NCI-H1417 treated with DMSO at 0.1 percent for 48 hours (cell line): ENCODE measurements at regions not wholly inside any gene's neighbourhood (a gene's known extent, or its start where the extent isn't known, plus 50 kb on each side); places are given as distances from the start of the nearest gene placed in this dataset.
"Not testable (repeated sequence)": the region's sequence is repeated elsewhere in the genome, so short reads cannot be mapped to it uniquely, and the experiment has no call there.

Experiments used
- DNase-seq: peaks from one replicate; lab custom pipeline; 2025; lab: John Stamatoyannopoulos, UW

DNA sequence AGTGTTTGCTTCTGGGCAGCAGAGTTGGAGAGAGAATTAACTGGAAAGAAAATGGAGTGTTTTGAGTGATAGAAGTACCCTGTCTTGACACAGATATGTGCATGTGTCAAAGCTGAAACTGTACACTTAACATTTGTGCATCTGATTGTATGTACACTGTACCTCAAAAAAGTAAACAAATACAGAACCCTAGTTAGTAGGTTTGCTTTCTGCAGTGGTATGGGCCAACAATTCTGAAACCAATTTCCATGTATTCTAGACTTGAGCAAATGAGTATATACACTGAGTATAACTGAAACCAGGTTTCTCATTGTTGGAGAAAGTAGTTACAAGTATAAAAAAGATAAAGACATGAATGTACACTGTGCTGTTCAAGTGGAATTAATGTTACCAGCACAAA lies 52.4 kb downstream of the ELAPOR2 start:
- DNase-seq: no peak

DNA sequence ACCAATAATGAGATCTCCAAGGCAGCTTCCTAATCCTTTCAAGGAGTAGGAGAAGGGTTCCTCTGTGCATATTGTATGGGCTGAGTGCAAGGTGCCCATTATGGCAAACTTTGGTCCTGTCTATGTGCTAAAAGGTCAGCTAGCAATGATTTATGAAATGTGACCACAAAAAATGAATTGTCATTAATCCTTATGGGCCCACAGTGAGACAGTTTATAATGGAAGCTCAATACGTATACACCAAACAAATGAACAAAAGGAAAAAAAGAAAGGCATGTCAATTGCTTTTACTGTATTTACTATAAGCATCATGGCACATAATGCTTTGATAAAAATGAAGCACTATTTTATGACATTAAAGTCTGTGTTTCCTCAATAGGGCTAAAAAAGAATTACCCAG lies 54.5 kb downstream of the ELAPOR2 start:
- no peak for DNase-seq

DNA sequence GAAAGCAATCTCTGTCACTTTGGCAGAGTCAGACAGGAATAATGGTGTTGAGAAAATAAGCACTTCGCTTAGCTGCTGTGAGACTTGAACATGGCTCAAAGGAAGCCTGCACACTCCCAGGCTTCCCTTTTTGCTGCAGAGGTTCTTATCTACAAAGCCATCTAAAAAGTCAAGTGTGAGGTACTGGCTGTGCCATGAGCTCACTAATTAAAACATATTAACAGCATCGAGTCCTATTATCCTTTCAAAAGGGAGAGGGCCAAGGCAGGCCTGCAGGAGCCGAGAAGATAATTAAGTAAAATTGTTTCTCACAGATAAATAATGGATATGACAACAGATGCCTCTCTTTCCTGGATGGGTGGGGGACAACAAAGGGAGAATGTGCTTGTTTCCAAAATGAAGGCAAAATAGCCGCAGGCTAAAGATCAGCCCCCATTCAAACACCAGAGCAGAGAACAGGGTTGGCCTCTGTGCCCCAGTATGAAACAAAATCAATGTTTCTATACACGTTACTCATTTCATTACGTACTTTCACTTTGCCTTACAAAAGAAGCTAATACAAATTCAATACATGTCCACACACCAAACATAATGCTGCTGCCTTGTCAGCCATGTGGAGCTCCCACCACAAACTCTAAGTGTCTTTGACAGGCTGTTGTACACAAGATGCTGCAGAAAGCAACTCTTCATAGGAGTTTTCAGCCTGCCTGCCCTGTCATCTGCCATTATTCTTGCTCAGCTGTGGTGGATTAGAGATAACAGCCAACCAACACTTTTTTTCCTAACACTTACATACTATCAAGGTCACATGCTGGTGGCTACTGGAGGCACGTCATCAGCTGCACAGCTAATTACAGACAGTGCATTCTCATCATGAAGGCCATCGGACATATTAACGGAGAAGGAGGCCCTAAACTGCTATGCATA lies 55.3 kb downstream of the ELAPOR2 start:
- peak; percentile 52 for DNase-seq

DNA sequence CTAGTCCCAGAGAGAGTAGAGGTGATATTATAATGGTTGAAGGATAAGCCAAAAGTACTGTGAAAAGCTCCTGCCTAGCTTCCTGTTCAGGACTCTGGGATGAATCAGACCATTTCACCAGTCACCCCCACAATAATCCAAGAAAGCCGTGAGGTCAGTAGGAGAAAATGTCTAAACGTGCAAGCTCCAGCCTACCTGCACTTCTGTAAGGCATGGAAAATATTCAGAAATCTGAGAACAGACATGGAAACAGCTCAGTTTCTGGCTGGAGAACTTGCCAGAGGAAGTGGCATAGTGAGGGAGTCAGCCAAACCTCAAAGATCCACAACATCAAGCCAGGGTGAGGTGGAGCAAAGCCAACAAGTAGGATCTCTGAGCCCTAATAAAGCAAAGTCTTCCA lies 58.2 kb downstream of the ELAPOR2 start:
- DNase-seq: no peak

DNA sequence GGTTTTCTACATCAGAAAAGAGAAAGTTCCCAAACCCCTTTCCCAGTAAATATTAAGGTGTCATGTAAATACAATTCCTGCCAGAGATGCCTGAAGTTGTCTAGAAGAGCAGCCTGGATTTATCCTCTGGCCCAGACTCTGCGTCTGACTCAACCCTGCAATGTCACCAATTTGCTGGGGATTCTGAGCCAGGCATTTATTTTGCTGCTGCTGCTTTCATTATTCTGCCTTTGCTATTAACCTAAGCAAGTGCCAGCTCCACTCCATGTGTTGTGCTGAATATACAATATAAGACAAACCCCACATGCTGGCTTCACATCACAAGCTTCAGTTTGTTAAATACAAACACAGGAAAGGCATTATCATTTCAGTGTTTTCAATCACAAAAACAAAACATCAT lies 59.1 kb downstream of the ELAPOR2 start:
- DNase-seq: no peak

DNA sequence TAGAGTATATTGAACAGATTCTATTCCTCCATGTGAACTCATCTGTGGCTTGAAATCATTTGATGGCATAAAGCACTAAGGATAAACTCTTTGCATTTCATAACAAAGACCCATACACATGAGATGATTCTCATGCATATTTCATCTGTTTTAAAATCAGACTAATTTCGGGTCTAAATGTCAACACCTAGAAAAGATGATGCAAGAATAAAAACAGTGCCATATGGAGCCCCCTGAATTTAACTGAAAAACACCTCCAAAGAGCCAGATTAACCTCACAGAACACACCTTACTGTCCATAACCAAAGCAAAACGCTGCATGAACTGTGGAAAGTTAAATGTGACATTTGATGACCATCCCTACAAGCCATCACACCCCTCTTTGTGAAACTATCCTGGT lies 59.7 kb downstream of the ELAPOR2 start:
- DNase-seq: no peak

DNA sequence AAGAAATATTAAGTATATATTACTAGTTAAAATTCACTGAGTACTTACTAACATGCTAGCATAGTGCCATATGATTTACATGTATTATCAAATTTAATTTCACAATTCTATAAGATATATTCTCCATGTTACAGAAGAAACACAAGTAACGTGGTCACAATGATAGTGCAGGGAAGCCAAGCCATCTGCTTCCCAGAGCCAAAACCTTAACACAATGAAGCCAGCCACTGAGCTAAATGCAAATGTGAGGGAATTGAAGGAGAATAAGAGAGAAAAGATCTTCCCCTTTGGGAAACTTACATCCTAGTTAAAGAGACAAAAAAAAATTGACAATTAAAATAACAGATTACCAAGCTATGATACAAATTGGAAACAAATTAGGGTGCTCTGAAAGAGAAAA lies 63.6 kb downstream of the ELAPOR2 start:
- DNase-seq: no peak

DNA sequence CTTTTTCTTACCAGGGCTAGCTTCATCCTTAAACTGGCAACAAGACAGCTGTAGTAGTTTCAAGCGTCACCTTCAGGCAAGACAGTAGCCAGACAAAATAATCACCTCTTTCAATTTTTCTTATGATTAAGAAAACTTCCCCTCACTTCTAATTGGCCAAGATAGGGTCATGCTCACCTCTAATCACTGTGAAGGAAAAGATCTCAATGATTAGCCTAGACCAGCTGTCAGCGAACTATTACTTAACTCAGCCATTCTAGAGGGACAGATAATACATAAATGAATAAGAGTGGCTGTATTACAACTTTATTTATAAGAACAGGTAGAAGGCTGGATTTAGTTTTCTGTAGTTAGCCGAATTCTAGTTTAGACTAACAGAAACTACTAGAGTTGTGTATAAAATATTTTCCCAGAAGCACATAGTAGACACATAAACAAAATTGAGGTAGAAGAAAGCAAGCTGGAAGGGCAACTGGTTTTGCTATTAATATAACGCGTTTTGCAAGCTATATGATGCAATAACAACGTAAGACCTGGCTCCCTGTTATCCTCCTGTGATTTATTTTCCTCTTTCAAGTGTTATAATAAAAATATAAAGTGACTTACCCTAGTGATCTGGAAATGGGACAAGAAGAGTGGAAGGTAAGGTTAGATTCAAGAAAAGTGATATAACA lies 64.3 kb downstream of the ELAPOR2 start:
- DNase-seq: no peak

DNA sequence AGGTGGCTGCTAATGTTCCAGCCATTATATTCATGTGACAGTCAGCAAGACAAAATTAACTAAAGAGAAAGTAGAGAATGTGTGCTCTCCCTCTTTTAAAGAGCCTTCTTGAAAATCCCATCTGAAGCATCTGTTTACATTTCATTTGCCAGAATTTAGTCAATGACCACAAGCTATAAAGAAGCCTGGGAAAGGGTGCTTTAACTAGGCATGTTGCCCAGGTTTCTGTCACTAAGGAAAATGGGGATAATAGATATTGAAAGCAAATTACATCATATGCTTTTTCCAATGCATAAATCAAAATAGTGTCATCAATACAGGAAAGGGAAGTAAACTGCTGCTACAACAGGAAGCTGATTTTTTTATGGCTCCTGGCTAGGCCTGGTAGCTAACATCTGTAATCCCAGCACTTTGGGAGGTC lies 67.7 kb downstream of the ELAPOR2 start:
- no peak for DNase-seq

DNA sequence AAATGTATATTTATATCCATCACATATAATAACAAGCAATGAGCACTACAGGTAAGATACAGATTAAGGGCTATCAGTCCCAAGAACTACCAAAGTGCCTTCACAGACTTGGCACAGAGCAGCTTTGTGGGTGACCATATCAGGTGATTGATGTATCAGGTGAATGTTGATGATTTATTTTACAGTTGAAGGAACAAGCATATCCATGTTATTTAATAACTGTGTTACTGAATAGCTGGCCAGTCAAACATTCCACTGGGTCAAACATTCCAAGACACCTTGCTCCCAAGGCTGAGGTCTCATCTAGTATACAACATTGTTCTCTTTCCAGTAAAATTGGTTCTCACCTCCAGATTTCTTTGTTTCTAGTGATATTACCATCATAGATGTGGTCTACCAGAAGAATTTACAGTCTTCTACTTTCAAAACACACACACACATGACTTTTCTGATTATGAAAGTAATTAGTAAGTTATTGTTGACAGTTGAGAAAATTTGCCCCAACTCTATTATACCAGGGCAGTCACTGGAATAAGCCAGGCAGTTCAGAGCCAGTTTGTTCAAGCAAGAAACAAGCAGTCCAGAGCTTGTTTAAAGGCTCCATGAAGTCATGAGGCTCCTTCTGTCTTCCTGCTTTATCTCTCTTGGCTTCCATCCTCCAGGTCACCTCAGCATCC lies 68.2 kb downstream of the ELAPOR2 start:
- no peak for DNase-seq

DNA sequence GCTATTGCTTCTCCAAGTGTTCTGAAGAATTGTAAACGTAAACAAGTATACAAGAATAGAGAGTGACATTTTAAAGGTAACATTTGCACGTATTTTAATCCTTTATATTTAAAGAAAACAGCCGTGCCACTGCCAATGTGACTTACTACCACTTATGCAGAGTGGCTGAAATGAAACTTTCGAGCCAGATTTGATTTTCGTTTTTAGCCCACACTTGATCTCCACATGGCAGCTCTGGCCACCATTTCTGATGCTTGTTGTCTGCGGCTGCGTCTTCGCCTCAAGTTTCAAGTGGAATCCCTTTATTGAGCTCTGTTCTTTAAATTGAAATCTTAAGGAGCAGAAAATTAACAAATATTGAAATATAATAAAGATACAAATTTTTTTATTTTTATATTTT lies 70.0 kb downstream of the ELAPOR2 start:
- no peak for DNase-seq

DNA sequence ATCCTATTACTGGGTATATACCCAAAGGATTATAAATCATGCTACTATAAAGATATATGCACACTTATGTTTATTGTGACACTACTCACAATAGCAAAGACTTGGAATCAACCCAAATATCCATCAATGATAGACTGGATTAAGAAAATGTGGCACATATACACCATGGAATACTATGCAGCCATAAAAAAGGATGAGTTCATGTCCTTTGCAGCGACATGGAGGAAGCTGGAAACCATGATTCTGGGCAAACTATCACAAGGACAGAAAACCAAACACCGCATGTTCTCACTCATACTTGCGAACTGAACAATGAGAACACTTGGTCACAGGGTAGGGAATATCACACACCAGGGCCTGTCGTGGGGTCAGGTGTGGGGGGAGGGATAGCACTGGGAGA lies 71.6 kb downstream of the ELAPOR2 start:
- DNase-seq: not testable (repeated sequence)

DNA sequence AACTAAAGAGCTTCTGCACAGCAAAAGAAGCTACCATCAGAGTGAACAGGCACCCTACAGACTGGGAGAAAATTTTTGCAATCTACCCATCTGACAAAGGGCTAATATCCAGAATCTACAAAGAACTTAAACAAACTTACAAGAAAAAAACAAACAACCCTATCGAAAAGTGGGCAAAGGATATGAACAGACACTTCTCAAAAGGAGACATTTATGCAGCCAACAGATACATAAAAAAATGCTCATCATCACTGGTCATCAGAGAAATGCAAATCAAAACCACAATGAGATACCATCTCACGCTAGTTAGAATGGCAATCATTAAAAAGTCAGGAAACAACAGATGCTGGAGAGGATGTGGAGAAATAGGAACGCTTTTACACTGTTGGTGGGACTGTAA lies 72.1 kb downstream of the ELAPOR2 start:
- DNase-seq: not testable (repeated sequence)

DNA sequence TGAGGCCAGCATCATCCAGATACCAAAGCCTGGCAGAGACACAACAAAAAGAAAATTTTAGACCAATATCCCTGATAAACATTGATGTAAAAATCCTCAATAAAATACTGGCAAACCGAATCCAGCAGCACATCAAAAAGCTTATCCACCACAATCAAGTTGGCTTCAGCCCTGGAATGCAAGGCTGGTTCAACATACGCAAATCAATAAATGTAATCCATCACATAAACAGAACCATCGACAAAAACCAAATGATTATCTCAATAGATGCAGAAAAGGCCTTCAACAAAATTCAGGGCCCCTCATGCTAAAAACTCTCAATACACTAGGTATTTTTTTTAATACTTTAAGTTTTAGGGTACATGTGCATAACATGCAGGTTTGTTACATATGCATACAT lies 74.1 kb downstream of the ELAPOR2 start:
- not testable (repeated sequence) for DNase-seq

DNA sequence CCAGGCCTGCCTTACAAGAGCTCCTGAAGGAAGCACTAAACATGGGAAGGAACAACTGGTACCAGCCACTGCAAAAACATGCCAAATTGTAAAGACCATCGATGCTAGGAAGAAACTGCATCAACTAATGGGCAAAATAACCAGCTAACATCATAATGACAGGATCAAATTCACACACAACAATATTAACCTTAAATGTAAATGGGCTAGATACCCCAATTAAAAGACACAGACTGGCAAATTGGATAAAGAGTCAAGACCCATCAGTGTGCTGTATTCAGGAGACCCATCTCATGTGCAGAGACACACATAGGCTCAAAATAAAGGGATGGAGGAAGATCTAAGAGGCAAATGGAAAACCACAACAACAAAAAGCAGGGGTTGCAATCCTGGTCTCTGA lies 75.8 kb downstream of the ELAPOR2 start:
- not testable (repeated sequence) for DNase-seq

DNA sequence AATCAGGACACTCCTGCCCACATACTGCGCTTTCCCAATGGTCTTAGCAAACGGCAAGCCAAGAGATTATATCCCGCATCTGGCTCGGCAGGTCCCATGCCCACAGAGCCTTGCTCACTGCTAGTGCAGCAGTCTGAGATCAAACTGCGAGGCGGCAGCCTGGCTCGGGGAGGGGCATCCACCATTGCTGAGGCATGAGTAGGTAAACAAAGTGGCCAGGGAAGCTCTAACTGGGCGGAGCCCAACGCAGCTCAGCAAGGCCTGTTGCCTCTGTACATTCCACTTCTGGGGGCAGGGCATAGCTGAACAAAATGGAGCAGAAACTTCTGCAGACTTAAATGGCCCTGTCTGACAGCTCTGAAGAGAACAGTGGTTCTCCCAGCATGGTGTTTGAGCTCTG lies 77.5 kb downstream of the ELAPOR2 start:
- not testable (repeated sequence) for DNase-seq

DNA sequence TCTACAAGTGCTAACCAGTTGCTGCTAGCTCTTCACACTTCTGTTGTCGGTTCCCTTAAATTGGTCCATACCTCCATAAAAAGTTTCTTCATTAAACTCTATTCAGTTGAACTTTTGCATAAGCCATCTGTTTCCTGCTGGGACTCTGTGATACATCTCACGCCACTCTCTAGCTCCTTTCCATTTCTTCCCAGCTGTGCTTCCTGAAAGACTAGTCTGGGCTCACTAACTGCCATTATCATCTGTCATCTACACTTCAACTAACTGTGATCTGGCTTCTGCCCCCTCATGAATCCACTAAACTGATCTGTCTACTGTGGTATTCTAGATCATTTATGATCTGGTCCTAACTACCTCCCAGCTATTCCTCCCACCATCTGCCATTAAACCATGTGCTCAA lies 78.3 kb downstream of the ELAPOR2 start:
- DNase-seq: no peak

DNA sequence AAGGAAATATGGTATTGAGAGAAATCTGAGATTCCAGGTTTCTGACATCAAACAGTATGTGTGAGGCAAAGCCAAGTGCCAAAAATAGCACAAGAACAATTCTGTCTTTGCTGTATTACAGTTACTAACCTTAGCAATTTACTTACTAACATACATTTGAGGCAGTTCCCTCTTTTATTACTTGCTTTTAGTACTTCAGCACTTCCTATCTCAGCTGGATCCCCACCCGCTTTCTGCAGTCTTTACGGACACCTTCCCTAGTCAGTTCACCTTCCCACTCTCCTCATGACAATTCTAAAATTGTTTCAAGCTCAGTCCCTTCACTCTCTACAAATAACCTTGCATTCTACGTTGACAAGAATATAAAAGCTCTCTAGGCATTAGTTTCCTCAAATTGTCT lies 79.2 kb downstream of the ELAPOR2 start:
- no peak for DNase-seq

DNA sequence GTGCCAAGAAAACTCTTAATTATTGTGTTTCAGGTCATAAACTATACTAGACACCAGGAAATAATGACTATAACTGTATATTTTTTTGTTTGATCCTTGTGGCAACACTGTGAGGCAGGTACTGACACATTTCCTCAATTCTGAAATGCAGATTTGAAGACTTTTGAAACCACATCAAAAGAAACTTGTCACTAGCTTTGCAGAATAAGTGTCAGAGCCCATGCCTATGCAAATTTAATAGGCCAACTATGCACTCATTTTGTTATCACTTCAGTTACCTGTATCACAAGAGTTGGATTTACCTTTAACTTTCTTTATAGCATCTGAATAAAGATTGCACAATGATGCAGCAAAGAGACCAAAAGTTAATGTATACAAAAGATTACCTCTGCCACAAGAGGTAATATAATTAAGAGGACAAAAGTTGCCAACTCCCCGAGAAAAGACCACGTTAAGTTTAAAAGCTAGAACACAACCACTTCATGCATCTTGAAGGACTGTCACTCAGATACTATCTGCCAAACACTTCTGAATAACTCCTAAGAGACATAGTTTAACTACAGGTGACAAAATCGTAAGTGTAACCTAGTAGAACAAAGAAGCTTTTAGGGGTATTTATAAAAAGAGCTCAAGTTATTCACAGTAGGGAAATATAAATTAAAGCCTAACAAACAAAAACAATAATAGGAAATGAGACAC lies 80.5 kb downstream of the ELAPOR2 start:
- no peak for DNase-seq

DNA sequence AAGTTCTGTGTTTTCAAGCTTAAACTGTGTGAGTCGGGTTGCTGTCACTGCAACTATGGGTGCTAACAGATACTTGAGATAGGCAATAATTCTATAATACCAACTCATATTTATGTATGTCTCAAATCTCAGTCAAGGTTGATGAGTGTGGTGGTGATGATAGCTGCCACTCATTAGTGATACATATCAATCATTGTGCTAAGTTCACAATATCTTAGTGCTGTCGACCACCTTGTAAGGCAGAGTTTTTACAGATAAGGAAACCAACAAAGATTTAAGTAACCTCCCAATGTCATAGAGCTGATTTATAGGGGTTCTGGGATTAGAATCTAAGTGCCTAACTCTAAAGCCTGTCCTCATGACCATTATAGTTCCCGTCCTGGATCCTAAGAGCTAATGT lies 82.5 kb downstream of the ELAPOR2 start:
- no peak for DNase-seq

DNA sequence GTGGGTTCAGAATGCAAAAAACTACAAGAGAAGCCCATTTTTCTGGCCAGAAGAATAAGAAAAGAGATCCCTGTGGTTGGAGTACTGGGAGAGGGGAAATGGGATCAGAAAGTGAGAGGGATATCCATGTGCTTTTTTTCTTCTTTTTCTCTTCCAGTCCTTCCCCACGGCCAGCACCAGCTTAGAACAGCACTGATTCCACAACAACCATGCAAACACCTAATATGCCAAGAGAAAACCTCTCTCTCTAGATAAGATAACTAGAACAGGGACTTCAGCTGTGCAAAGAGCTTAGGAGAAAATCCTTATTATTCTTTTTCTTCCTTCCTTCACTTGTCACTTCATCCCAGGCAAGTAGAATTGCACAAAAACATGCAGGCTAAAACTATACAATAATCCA lies 83.5 kb downstream of the ELAPOR2 start:
- no peak for DNase-seq

DNA sequence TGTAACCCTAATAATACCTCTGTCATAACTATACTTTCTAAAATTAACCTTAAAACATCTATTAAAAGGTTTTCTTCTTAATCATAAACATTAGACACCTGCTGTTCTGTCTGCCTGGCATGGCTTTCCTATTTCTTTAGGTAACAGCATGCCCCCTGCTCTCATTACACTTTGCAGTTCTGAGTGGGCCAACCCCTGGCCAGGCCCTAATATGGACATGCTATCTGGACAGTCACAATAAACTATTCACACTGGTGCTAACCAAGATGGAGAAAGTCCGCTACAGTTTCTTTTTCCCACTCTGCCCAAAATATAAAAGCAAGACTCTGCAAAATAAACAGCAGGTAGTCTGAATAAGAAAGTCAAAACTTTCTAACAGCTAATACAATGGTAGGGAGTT lies 84.0 kb downstream of the ELAPOR2 start:
- no peak for DNase-seq
